Medulla oblongata (tissue), 1 donor: ENCODE measurements at regions not wholly inside any gene's neighbourhood (a gene's known extent, or its start where the extent isn't known, plus 50 kb on each side); places are given as distances from the start of the nearest gene placed in this dataset.

Source experiments
- DNase-seq: peaks from one replicate; pipeline ENCODE4 v3.0.0-alpha.2; 2015; ENCODE audit errors: extremely low spot score

- no peak for DNase-seq
Observed at GRCh38 chr12:19951664-19952063, 416.7 kb upstream of the PDE3A start.

GRCh38 chr12:19953734-19954133 is 414.6 kb upstream of the PDE3A start:
- DNase-seq, result no peak

- DNase-seq, result no peak
Observed at GRCh38 chr12:19954163-19954562, 414.2 kb upstream of the PDE3A start.

- no peak for DNase-seq
Observed at GRCh38 chr12:19957308-19958125, 410.8 kb upstream of the PDE3A start.

GRCh38 chr12:19958389-19958788 is 409.9 kb upstream of the PDE3A start:
- DNase-seq, result no peak

- DNase-seq, result no peak
Observed at GRCh38 chr12:19959353-19959752, 409.0 kb upstream of the PDE3A start.

- no peak for DNase-seq
Observed at GRCh38 chr12:19960527-19960926, 407.8 kb upstream of the PDE3A start.

GRCh38 chr12:19962192-19962591 is 406.1 kb upstream of the PDE3A start:
- no peak for DNase-seq

GRCh38 chr12:19963972-19964371 is 404.4 kb upstream of the PDE3A start:
- no peak for DNase-seq

GRCh38 chr12:19964549-19964948 is 403.8 kb upstream of the PDE3A start:
- no peak for DNase-seq

GRCh38 chr12:19965196-19966038 is 402.9 kb upstream of the PDE3A start:
- DNase-seq, result no peak

- no peak for DNase-seq
Observed at GRCh38 chr12:19967001-19967400, 401.3 kb upstream of the PDE3A start.

- peak; percentile 36 for DNase-seq
Observed at GRCh38 chr12:19967431-19967830, 400.9 kb upstream of the PDE3A start.

- DNase-seq, result no peak
Observed at GRCh38 chr12:19970116-19970515, 398.2 kb upstream of the PDE3A start.

- DNase-seq, result no peak
Observed at GRCh38 chr12:19970821-19971220, 397.5 kb upstream of the PDE3A start.

- no peak for DNase-seq
Observed at GRCh38 chr12:19971361-19972280, 396.7 kb upstream of the PDE3A start.

GRCh38 chr12:19972325-19973288 is 395.7 kb upstream of the PDE3A start:
- no peak for DNase-seq

GRCh38 chr12:19978193-19978592 is 390.1 kb upstream of the PDE3A start:
- no peak for DNase-seq

GRCh38 chr12:19979584-19979983 is 388.8 kb upstream of the PDE3A start:
- DNase-seq, result no peak

- DNase-seq, result no peak
Observed at GRCh38 chr12:19981944-19982343, 386.4 kb upstream of the PDE3A start.

- no peak for DNase-seq
Observed at GRCh38 chr12:19988001-19988400, 380.3 kb upstream of the PDE3A start.
